ENCODE measurements at regions not wholly inside any gene's neighbourhood (a gene's known extent, or its start where the extent isn't known, plus 50 kb on each side); places are given as distances from the start of the nearest gene placed in this dataset.
"Not testable (repeated sequence)": the region's sequence is repeated elsewhere in the genome, so short reads cannot be mapped to it uniquely, and the experiment has no call there.

DNA sequence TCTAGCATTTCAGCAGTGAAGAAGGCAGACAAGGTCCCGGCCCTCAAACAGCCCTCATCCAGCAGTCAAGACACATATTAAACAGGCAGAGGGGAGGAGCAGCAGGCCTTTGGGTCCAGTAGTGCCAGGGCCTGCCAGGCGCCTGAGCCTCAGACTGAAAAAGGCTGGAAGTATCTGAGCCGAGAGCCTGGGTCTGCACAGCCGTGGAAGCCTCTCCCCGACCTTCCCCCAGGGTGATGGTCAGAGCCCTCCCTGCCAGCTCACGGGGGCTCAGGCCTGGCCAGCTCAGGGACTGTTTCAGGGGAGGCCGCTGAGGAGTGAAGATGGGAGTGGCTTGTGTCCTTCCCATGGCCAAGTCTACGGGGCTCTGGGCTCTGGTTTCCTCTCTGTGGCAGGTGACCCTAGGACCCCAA lies 565.2 kb downstream of the PTPRU start:
- Histone ChIP-seq H3K36me3 (no peaks in the 10 kb centered on the region), H3K27ac (no peak overlapping the region), H3K9me3 (no peaks in the 10 kb centered on the region), H3K4me3 (no peak overlapping the region), H3K27me3 (no peaks in the 10 kb centered on the region), H3K4me1 (ENCODE audit: insufficient read depth) (no peaks in the 10 kb centered on the region)
- WGBS, 3 donors: 21 to 26% (median 22%) methylated on average over 8 of the region's 8 CpGs
- DNase-seq: no peak
- intact Hi-C loops (cut with DNase I): no loop called here
- TF ChIP-seq, protein P1, sequence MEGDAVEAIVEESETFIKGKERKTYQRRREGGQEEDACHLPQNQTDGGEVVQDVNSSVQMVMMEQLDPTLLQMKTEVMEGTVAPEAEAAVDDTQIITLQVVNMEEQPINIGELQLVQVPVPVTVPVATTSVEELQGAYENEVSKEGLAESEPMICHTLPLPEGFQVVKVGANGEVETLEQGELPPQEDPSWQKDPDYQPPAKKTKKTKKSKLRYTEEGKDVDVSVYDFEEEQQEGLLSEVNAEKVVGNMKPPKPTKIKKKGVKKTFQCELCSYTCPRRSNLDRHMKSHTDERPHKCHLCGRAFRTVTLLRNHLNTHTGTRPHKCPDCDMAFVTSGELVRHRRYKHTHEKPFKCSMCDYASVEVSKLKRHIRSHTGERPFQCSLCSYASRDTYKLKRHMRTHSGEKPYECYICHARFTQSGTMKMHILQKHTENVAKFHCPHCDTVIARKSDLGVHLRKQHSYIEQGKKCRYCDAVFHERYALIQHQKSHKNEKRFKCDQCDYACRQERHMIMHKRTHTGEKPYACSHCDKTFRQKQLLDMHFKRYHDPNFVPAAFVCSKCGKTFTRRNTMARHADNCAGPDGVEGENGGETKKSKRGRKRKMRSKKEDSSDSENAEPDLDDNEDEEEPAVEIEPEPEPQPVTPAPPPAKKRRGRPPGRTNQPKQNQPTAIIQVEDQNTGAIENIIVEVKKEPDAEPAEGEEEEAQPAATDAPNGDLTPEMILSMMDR (IDR thresholded peaks at IDR 0.05): no peak
- TF ChIP-seq POLR2A (IDR thresholded peaks at IDR 0.05) (no peak), EP300 (IDR thresholded peaks at IDR 0.05) (no peak)

DNA sequence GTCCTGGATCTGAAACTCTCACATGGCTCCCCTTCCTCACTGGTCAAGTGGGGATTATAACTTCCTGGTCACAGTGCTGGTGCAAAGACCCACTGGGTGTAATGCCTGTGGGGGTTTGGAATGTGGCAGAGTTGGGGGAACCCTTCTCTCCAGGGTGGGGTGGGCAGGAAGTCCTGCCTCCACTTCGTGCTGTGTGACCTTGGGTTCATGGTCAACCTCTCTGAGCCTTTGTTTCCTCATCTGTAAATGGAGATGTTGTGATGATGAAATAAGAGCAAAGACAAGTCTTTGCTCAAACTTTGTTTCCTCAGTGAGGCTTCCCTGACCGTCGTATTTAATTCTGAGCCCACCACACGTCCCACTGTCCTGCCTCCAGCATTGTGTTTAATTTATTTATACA lies 564.7 kb downstream of the PTPRU start:
- Histone ChIP-seq H3K27me3 (no peaks in the 10 kb centered on the region), H3K27ac (no peak overlapping the region), H3K36me3 (no peaks in the 10 kb centered on the region), H3K9me3 (no peaks in the 10 kb centered on the region), H3K4me1 (ENCODE audit: insufficient read depth) (no peaks in the 10 kb centered on the region), H3K4me3 (no peak overlapping the region)
- no peak for TF ChIP-seq POLR2A (IDR thresholded peaks at IDR 0.05)
- TF ChIP-seq, protein P1 (IDR thresholded peaks at IDR 0.05): no peak
- TF ChIP-seq EP300 (IDR thresholded peaks at IDR 0.05): no peak
- DNase-seq: no peak
- intact Hi-C loops (cut with DNase I): no loop called here
- WGBS, 3 donors: 45 to 58% (median 54%) methylated on average over 4 of the region's 4 CpGs

DNA sequence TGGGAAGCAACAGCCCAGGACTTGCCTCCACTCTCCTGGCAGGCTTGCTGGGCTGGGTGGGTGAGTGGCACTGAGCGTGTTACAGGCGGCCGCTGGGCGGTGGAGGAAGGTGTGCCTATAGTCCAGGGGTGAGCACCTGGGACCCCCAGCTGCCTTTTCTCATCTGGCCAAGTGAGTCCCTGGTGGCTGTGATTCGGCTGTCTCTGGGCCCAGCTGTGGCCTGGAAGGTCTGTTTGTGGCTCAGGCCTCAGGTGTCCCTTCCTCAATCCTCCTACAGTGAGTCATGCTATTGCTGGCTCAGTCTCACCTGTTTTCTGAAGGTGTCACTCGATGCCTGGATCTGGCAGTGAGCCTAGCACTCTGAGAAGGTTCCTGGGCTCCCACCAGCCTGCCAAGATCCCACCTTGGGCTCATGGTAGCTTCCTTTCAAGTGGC lies 564.2 kb downstream of the PTPRU start:
- intact Hi-C loops (cut with DNase I): no loop called here
- Histone ChIP-seq H3K27ac (no peak overlapping the region), H3K36me3 (no peaks in the 10 kb centered on the region), H3K9me3 (no peaks in the 10 kb centered on the region), H3K4me1 (ENCODE audit: insufficient read depth) (no peaks in the 10 kb centered on the region), H3K27me3 (no peaks in the 10 kb centered on the region), H3K4me3 (no peak overlapping the region)
- no peak for DNase-seq
- no peak for TF ChIP-seq EP300 (IDR thresholded peaks at IDR 0.05)
- WGBS, 3 donors: 86 to 92% (median 90%) methylated on average over 6 of the region's 6 CpGs

DNA sequence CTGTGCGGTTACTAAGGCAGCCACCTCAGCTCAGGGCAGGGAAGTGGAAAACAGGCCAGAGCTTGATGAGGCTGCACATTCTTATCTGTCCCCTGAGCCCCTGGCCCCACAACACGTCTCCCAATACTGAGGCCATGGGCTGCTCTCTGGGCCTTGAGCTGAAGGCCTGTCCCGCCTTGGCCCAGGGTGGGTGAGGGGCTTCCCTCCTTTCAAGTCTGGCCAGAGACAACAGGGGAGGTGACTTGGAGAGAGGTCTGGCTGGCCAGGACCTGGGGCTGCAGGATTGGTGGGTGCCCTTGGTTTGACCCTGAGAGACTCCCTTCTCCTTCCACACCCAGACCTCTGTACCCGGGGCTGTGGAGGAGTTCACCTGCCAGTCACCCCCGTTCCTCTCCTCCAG lies 563.8 kb downstream of the PTPRU start:
- Histone ChIP-seq H3K36me3 (no peaks in the 10 kb centered on the region), H3K27me3 (no peaks in the 10 kb centered on the region), H3K27ac (no peak overlapping the region), H3K9me3 (no peaks in the 10 kb centered on the region), H3K4me1 (ENCODE audit: insufficient read depth) (no peaks in the 10 kb centered on the region), H3K4me3 (no peak overlapping the region)
- DNase-seq: no peak
- TF ChIP-seq EP300 (IDR thresholded peaks at IDR 0.05) (no peak), POLR2A (IDR thresholded peaks at IDR 0.05) (no peak)
- TF ChIP-seq, protein P1 (IDR thresholded peaks at IDR 0.05): no peak
- WGBS, 3 donors: 77 to 84% (median 82%) methylated on average over 5 of the region's 5 CpGs
- intact Hi-C loops (cut with DNase I): no loop called here

DNA sequence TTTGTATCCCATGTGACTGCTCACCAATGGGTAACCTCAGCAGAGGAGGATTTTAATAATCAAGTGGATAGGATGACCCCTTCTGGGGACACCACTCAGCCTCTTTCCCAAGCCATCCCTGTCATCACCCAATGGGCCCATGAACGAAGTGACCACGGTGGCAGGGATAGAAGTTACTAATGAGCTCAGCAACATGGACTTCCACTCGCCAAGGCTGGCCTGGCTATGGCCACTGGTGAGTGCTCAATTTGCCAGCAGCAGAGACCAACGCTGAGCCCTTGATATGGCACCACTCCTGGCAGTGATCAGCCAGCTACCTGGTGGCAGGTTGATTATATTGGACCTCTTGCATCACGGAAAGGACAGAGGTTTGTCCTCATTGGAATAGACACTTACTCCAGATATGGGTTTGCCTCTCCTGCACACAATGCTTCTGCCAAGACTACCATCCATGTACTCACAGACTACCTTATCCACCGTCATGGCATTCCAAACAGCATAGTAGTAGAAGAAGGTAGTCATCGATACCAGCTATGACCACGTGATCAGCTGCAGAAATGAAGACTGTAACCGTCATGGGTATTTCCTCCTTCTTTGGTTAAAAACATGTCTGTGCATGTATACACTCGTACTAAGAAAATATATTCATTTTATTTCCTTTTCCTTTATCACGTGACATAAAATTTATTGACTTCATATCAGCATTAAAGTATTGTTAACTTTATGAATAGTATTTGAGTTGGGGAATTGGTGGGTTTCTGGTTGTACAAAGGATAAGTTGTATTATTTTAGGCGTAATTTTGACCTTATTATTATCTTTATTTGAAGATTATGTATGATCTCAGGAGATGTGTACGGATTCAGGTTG lies 562.6 kb downstream of the PTPRU start:
- no peak for TF ChIP-seq POLR2A (IDR thresholded peaks at IDR 0.05)
- TF ChIP-seq, protein P1 (IDR thresholded peaks at IDR 0.05): no peak
- no peak for TF ChIP-seq EP300 (IDR thresholded peaks at IDR 0.05)
- DNase-seq: no peak
- Histone ChIP-seq H3K36me3 (no peaks in the 10 kb centered on the region), H3K4me1 (ENCODE audit: insufficient read depth) (no peaks in the 10 kb centered on the region), H3K4me3 (no peak overlapping the region), H3K27me3 (no peaks in the 10 kb centered on the region), H3K9me3 (no peaks in the 10 kb centered on the region), H3K27ac (no peak overlapping the region)
- intact Hi-C loops (cut with DNase I): no loop called here
- 81 to 89% (median 82%) methylated on average over 13 of the region's 13 CpGs for WGBS, 3 donors

DNA sequence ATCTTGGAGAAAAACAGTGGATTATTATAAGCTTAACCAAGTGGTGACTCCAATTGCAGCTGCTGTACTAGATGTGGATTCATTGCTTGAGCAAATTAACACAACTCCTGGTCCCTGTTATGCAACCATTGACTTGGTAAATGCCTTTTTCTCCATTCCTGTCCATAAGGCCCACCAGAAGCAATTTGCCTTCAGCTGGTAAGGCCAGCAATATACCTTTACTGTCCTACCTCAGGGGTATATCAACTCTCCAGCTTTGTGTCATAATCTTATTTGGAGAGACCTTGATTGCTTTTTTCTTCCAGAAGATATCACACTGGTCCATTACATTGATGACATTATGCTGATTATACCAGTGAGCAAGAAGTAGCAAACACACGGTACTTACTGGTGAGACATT lies 560.8 kb downstream of the PTPRU start:
- H3K4me1 ChIP-seq (ENCODE audit: insufficient read depth); H3K36me3 ChIP-seq; H3K4me3 ChIP-seq; H3K9me3 ChIP-seq; H3K27me3 ChIP-seq; DNase-seq; intact Hi-C loops (cut with DNase I); H3K27ac ChIP-seq: not testable (repeated sequence)
- 93 to 95% (median 93%) methylated on average over 1 of the region's 1 CpG for WGBS, 3 donors

DNA sequence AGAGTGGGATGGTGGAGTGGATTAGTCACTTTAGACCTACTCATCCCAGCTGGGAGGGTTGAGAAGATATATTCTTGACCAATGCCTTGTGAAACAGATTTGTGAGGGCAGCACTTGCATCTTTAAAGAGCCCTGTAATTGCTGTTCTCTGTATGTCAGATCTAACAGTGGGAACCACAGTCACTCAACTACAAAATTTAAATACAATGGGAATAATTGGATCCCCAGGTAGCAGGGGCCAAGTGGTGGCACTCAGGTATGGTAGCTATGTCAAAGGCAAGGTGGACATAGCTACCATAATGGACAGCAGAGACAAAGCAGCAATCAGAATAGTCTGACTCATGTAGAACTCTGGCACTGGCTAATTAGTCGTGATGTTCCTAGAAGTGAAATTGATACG lies 559.6 kb downstream of the PTPRU start:
- H3K4me3 ChIP-seq; H3K27ac ChIP-seq; H3K9me3 ChIP-seq; intact Hi-C loops (cut with DNase I); DNase-seq; H3K4me1 ChIP-seq (ENCODE audit: insufficient read depth); H3K27me3 ChIP-seq; H3K36me3 ChIP-seq: not testable (repeated sequence)
- 85 to 95% (median 89%) methylated on average over 2 of the region's 2 CpGs for WGBS, 3 donors

Data from ovary (tissue), 7 donors.